SKM-1 treated with dmso at 0.1 percent for 144 hours (cell line): ENCODE measurements at regions not wholly inside any gene's neighbourhood (a gene's known extent, or its start where the extent isn't known, plus 50 kb on each side); places are given as distances from the start of the nearest gene placed in this dataset.

ENCODE experiments used
- DNase-seq: peaks from one replicate; lab custom pipeline; 2025; ENCODE audit not compliant: unreplicated experiment; lab: John Stamatoyannopoulos, UW

GRCh38 chr11:92692826-92693546 lies 276.5 kb upstream of the MTNR1B start:
- no peak for DNase-seq

- DNase-seq = no peak
These were observed 273.4 kb upstream of the MTNR1B start for GRCh38 chr11:92696076-92696475.

GRCh38 chr11:92697461-92698312 lies 271.8 kb upstream of the MTNR1B start:
- DNase-seq = no peak

DNA sequence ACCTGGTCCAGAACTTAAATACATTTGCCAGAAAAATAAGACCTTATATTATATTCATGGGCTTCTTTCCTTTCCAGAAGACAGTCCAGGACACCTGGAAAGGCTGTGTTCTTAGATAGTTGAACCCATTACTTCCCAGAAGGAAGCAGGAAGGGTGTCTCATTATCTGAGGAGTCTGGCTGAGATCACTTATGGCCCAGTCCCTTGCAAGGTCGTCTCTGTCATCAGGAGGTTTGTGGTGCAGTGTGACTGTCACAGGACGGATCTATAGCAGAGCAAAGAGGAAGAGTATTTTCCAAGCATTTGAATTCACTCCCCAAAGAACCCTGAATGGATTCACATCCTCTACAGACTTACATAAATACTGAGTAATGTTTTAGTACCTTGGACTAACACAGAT lies 270.7 kb upstream of the MTNR1B start:
- DNase-seq = no peak

DNA sequence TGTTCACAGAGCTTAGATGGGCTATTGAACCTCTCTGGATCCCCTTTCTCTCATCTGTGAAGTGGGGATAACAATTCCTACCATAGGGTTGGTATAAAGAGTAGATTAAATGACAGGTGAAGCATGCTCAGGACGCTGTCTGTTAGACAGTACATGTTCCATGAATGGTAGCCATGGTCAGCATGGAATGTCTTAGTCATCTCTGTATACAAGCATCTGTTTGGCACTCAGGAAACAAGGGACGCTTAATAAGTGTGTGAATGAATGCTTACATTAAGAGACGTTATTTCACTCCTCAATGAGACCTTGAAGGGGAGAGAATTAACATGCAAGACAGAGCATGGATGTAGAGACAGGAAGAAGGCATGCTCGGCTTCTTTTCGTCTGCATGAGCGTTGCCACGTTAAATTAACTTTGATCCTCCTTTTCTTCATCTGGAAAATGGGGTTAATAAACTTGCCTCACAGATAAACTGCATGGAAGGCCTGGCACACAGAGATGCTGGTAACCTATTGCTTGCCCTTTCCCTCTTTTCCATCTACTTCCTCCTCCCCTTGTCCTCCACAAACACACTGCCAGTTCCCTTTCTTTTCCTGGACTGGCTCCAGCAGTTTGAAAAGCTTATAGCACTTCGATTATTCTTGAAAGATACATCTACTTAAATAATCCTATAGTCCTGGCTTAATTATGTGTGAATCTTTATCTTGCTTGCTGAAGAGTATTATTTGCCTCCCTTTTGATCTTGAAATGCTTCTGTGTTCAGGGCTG lies 267.2 kb upstream of the MTNR1B start:
- DNase-seq = no peak

- no peak for DNase-seq
These were observed 266.5 kb upstream of the MTNR1B start for GRCh38 chr11:92702805-92703448.

- no peak for DNase-seq
These were observed 266.0 kb upstream of the MTNR1B start for GRCh38 chr11:92703449-92703830.

DNA sequence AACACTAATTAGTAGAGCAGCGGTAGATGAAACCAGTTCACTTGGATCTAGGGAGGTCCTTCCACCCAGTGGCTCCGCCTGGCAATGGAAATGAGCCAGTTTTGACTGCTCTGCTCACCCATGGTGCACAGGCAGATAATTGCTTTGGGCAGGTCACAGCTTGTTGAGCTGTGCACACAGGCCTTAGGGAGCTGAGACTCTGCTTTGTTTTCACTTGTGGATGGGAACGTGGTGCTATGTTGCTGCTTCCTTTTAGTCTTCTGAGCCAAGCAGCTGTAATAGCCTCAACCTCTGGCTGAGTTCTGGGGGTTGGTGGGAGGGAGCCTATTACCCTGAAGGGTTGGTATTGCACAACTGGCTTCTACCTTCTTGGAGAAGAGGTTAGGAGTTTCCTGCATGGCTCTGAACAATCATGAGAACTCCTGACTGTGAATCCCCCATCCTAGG lies 262.3 kb upstream of the MTNR1B start:
- no peak for DNase-seq

DNA sequence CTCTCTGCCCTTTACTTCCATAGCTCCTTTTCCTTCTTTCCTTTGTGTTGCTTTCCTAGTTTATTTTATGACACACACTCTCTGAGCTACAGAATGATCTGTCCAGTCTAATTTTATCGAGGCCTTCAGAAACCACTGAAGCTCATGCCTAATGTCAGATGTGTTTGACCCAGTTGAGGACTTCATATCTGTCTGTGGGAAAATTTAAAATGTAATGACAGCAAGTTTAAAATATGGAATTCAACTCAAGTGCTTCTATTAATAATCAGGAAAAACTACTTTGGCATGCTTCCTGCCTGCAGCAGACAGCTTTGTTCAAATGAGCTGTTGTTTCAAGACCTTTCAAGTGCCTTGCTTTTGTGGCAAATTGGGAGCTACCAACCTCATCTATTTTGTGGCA lies 261.8 kb upstream of the MTNR1B start:
- DNase-seq = no peak

GRCh38 chr11:92709329-92709728 lies 260.1 kb upstream of the MTNR1B start:
- DNase-seq = no peak

- no peak for DNase-seq
These were observed 257.5 kb upstream of the MTNR1B start for GRCh38 chr11:92711926-92712325.

GRCh38 chr11:92714111-92714510 lies 255.3 kb upstream of the MTNR1B start:
- DNase-seq = no peak

DNA sequence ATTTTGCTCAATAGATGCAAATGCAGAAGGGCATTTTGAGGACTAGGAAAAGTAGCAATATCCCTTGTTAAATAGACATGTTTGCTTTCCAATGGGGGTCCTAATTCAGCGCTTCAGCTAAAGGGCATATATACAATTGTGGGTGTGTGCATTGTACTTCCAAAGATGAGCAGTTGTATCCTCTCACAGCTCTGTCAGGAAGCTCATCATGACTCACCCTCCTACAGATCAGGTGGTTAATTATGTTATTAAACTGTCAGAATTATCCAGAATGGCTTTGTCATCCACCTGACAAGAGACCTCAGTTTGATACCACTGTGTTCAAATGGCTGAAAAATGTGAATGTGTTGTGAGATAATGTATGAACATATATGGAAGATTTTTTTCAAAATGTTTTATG lies 252.2 kb upstream of the MTNR1B start:
- DNase-seq = no peak

- no peak for DNase-seq
These were observed 249.1 kb upstream of the MTNR1B start for GRCh38 chr11:92720385-92720784.

DNA sequence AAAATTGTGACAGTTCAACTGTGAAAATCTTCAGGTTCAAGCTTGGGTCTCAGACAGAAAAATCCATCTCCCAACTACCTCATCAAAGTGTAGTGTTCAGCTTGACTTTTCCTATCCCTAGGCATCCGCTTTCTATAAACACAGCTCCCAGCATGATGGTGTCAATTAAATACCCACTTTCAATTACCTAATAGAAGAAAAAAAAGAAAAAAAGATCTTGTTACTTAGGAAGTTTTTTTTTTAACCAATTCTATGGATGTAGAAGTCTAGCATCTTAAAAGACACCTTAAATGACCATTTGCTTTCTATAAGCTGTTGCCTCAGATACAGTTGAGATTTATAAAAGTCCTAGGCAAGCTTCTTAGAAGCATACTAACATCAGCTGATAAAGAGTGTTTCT lies 244.1 kb upstream of the MTNR1B start:
- no peak for DNase-seq

GRCh38 chr11:92727123-92727522 lies 242.3 kb upstream of the MTNR1B start:
- no peak for DNase-seq

DNA sequence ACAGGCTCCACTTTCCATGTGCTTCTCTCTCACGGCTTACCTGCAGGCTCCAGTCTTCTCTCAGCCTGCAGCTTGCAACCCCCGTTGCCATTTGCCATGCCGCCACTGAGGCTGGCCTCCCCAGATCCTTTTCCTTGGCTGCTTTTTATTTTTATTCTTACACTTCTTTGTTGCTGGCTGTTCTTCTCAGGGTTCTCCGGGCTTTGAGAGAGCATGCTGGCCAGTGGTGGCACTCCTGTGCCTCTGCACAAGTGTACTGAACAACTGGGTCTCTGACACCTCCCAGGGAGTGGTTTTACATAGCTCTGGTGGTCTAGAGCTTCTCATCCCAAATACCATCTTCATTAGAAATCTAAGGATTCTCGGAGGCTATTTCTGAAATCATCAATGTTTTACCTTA lies 241.7 kb upstream of the MTNR1B start:
- no peak for DNase-seq

- no peak for DNase-seq
These were observed 240.8 kb upstream of the MTNR1B start for GRCh38 chr11:92728628-92729027.

DNA sequence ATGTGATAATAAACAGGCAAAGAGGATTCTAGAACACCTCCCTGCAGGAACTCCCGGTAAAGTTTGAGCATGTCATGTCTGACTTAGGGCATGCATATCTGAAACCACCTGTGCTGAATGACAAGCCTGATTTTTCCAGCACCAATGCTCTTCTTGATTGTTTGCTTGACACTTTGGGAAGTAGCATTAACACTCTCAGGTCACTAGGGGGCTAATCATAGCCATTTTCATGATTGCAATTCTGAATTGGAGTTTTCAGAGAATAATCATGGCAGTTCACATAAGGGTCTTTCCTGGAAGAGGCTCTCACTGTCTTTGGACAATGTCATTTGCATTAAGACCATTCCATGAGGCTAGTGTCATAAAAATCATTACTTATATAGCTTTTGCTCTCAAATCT lies 234.4 kb upstream of the MTNR1B start:
- no peak for DNase-seq

- no peak for DNase-seq
These were observed 231.2 kb upstream of the MTNR1B start for GRCh38 chr11:92738276-92738675.

DNA sequence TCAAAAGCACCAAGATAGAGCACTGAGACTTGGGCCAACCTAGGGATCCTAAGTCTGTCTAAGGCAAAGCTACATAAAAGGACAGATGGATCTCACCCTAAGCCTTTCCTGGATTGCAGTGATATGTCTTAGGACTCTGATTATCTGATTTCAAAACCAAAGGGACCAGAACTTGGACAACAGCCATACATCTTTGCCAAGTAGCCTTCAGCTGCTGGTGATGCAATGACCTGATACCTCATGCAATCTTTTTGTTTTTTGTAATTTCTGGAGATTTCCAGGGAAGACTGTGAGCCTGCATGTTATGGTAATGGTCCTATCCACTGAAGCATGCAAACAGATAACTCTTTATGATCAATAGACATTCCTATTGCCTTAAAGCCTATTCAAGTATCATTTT lies 230.4 kb upstream of the MTNR1B start:
- no peak for DNase-seq
